ENCODE measurements at regions not wholly inside any gene's neighbourhood (a gene's known extent, or its start where the extent isn't known, plus 50 kb on each side); places are given as distances from the start of the nearest gene placed in this dataset.

DNA sequence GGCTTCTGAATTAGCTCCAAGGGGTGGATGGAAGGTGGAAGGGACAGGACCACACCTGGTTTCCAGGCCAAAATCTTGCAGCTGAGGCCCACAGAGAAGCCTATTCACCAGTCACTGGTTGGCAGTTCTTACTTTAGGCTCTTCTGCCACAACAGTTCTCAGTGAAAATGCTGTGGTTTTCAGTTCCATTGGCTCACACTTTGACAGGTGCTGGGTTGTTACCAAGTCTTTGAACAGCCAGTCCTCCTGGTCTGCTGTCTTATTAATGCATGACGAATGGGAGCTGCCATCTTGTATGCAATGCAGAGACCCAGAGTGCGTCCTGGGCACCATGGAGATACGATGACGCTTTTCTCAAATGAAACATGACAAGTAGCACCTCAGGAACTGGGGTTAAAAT is 232.0 kb upstream of the ZBED5 start (continued):
- TF ChIP-seq HMGA2 (CRISPR knock-in tag; IDR thresholded peaks at IDR 0.05) (no peak), ZNF423 (CRISPR knock-in tag; IDR thresholded peaks at IDR 0.05) (no peak)

DNA sequence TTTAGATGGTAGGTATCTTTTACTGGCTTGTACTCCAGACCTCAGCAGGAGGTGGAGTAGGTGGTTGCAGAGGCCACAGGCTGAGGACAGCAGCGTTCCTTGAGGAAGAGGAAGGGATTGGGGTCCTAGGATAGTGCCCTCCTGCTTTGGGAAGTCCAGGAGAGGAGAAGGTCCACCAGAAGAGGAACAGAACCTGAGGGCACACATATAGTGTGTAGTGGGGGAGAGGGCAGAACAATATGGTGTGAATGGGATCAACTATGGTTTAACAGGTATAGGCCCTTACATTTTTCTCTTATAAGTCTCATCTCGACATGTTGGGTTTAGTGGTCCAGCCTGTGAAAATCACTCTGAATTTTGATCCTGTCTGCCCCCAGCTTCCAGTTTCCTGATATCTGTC is 229.1 kb upstream of the ZBED5 start:
- Mint-ChIP-seq H3K27ac (no peak overlapping the region), H3K4me3 (no peak overlapping the region), H3K9me3 (peaks cover 46% of the 10 kb centered on the region), H3K36me3 (peaks cover 23% of the 10 kb centered on the region), H3K27me3 (ENCODE audit: low read depth) (no peaks in the 10 kb centered on the region; the same call in 1 of the 2 replicates), H3K4me1 (peaks cover 32% of the 10 kb centered on the region)
- ATAC-seq (no peak), DNase-seq (ENCODE audit: low spot score) (no peak)
- ChIA-PET POLR2A (no interaction called here), CTCF (no interaction called here)
- TF ChIP-seq, protein P1, sequence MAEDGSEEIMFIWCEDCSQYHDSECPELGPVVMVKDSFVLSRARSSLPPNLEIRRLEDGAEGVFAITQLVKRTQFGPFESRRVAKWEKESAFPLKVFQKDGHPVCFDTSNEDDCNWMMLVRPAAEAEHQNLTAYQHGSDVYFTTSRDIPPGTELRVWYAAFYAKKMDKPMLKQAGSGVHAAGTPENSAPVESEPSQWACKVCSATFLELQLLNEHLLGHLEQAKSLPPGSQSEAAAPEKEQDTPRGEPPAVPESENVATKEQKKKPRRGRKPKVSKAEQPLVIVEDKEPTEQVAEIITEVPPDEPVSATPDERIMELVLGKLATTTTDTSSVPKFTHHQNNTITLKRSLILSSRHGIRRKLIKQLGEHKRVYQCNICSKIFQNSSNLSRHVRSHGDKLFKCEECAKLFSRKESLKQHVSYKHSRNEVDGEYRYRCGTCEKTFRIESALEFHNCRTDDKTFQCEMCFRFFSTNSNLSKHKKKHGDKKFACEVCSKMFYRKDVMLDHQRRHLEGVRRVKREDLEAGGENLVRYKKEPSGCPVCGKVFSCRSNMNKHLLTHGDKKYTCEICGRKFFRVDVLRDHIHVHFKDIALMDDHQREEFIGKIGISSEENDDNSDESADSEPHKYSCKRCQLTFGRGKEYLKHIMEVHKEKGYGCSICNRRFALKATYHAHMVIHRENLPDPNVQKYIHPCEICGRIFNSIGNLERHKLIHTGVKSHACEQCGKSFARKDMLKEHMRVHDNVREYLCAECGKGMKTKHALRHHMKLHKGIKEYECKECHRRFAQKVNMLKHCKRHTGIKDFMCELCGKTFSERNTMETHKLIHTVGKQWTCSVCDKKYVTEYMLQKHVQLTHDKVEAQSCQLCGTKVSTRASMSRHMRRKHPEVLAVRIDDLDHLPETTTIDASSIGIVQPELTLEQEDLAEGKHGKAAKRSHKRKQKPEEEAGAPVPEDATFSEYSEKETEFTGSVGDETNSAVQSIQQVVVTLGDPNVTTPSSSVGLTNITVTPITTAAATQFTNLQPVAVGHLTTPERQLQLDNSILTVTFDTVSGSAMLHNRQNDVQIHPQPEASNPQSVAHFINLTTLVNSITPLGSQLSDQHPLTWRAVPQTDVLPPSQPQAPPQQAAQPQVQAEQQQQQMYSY (CRISPR knock-in tag; IDR thresholded peaks at IDR 0.05): no peak
- TF ChIP-seq, protein P2, sequence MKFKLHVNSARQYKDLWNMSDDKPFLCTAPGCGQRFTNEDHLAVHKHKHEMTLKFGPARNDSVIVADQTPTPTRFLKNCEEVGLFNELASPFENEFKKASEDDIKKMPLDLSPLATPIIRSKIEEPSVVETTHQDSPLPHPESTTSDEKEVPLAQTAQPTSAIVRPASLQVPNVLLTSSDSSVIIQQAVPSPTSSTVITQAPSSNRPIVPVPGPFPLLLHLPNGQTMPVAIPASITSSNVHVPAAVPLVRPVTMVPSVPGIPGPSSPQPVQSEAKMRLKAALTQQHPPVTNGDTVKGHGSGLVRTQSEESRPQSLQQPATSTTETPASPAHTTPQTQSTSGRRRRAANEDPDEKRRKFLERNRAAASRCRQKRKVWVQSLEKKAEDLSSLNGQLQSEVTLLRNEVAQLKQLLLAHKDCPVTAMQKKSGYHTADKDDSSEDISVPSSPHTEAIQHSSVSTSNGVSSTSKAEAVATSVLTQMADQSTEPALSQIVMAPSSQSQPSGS (CRISPR knock-in tag; IDR thresholded peaks at IDR 0.05; ENCODE audit: borderline replicate concordance, low read depth): no peak
- TF ChIP-seq, protein P3, sequence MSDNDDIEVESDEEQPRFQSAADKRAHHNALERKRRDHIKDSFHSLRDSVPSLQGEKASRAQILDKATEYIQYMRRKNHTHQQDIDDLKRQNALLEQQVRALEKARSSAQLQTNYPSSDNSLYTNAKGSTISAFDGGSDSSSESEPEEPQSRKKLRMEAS (CRISPR knock-in tag; IDR thresholded peaks at IDR 0.05): no peak
- TF ChIP-seq, protein P4, sequence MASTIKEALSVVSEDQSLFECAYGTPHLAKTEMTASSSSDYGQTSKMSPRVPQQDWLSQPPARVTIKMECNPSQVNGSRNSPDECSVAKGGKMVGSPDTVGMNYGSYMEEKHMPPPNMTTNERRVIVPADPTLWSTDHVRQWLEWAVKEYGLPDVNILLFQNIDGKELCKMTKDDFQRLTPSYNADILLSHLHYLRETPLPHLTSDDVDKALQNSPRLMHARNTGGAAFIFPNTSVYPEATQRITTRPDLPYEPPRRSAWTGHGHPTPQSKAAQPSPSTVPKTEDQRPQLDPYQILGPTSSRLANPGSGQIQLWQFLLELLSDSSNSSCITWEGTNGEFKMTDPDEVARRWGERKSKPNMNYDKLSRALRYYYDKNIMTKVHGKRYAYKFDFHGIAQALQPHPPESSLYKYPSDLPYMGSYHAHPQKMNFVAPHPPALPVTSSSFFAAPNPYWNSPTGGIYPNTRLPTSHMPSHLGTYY (CRISPR knock-in tag; IDR thresholded peaks at IDR 0.05): no peak
- TF ChIP-seq ETV6 (CRISPR knock-in tag; IDR thresholded peaks at IDR 0.05): no peak
- TF ChIP-seq, protein P5, sequence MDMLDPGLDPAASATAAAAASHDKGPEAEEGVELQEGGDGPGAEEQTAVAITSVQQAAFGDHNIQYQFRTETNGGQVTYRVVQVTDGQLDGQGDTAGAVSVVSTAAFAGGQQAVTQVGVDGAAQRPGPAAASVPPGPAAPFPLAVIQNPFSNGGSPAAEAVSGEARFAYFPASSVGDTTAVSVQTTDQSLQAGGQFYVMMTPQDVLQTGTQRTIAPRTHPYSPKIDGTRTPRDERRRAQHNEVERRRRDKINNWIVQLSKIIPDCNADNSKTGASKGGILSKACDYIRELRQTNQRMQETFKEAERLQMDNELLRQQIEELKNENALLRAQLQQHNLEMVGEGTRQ (CRISPR knock-in tag; IDR thresholded peaks at IDR 0.05): no peak
- TF ChIP-seq, protein P6, sequence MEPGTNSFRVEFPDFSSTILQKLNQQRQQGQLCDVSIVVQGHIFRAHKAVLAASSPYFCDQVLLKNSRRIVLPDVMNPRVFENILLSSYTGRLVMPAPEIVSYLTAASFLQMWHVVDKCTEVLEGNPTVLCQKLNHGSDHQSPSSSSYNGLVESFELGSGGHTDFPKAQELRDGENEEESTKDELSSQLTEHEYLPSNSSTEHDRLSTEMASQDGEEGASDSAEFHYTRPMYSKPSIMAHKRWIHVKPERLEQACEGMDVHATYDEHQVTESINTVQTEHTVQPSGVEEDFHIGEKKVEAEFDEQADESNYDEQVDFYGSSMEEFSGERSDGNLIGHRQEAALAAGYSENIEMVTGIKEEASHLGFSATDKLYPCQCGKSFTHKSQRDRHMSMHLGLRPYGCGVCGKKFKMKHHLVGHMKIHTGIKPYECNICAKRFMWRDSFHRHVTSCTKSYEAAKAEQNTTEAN (CRISPR knock-in tag; IDR thresholded peaks at IDR 0.05): no peak
- TF ChIP-seq, protein P7, sequence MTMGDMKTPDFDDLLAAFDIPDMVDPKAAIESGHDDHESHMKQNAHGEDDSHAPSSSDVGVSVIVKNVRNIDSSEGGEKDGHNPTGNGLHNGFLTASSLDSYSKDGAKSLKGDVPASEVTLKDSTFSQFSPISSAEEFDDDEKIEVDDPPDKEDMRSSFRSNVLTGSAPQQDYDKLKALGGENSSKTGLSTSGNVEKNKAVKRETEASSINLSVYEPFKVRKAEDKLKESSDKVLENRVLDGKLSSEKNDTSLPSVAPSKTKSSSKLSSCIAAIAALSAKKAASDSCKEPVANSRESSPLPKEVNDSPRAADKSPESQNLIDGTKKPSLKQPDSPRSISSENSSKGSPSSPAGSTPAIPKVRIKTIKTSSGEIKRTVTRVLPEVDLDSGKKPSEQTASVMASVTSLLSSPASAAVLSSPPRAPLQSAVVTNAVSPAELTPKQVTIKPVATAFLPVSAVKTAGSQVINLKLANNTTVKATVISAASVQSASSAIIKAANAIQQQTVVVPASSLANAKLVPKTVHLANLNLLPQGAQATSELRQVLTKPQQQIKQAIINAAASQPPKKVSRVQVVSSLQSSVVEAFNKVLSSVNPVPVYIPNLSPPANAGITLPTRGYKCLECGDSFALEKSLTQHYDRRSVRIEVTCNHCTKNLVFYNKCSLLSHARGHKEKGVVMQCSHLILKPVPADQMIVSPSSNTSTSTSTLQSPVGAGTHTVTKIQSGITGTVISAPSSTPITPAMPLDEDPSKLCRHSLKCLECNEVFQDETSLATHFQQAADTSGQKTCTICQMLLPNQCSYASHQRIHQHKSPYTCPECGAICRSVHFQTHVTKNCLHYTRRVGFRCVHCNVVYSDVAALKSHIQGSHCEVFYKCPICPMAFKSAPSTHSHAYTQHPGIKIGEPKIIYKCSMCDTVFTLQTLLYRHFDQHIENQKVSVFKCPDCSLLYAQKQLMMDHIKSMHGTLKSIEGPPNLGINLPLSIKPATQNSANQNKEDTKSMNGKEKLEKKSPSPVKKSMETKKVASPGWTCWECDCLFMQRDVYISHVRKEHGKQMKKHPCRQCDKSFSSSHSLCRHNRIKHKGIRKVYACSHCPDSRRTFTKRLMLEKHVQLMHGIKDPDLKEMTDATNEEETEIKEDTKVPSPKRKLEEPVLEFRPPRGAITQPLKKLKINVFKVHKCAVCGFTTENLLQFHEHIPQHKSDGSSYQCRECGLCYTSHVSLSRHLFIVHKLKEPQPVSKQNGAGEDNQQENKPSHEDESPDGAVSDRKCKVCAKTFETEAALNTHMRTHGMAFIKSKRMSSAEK (CRISPR knock-in tag; IDR thresholded peaks at IDR 0.05; ENCODE audit: borderline replicate concordance): no peak
- TF ChIP-seq TCF7 (CRISPR knock-in tag; IDR thresholded peaks at IDR 0.05; ENCODE audit: low read depth): no peak
- no peak for TF ChIP-seq HMGA2 (CRISPR knock-in tag; IDR thresholded peaks at IDR 0.05)
- TF ChIP-seq, protein P8, sequence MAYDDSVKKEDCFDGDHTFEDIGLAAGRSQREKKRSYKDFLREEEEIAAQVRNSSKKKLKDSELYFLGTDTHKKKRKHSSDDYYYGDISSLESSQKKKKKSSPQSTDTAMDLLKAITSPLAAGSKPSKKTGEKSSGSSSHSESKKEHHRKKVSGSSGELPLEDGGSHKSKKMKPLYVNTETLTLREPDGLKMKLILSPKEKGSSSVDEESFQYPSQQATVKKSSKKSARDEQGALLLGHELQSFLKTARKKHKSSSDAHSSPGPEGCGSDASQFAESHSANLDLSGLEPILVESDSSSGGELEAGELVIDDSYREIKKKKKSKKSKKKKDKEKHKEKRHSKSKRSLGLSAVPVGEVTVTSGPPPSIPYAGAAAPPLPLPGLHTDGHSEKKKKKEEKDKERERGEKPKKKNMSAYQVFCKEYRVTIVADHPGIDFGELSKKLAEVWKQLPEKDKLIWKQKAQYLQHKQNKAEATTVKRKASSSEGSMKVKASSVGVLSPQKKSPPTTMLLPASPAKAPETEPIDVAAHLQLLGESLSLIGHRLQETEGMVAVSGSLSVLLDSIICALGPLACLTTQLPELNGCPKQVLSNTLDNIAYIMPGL (CRISPR knock-in tag; IDR thresholded peaks at IDR 0.05): no peak
- TF ChIP-seq, protein P9, sequence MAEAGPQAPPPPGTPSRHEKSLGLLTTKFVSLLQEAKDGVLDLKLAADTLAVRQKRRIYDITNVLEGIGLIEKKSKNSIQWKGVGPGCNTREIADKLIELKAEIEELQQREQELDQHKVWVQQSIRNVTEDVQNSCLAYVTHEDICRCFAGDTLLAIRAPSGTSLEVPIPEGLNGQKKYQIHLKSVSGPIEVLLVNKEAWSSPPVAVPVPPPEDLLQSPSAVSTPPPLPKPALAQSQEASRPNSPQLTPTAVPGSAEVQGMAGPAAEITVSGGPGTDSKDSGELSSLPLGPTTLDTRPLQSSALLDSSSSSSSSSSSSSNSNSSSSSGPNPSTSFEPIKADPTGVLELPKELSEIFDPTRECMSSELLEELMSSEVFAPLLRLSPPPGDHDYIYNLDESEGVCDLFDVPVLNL (CRISPR knock-in tag; IDR thresholded peaks at IDR 0.05; ENCODE audit: borderline replicate concordance, low read depth): no peak
- no peak for TF ChIP-seq ZNF138 (CRISPR knock-in tag; conservative IDR thresholded peaks at IDR 0.05)
